Loucy (cell line): ENCODE measurements at regions not wholly inside any gene's neighbourhood (a gene's known extent, or its start where the extent isn't known, plus 50 kb on each side); places are given as distances from the start of the nearest gene placed in this dataset.

Experiments used
- H2AFZ ChIP-seq: fragments of 200-600 bp; sonication (generic); 2 replicates; pipeline ENCODE4 v1.6.0; 2016; ENCODE audit warnings: antibody characterized with exemption, mild to moderate bottlenecking, low read length, moderate library complexity
- H3F3A ChIP-seq: fragments of 200-600 bp; 2 replicates; pipeline ENCODE4 v1.6.0; 2016; ENCODE audit warnings: antibody characterized with exemption, low read depth, mild to moderate bottlenecking
- H3K27me3 ChIP-seq: fragments of 200-600 bp; sonication (generic); 2 replicates; pipeline ENCODE4 v1.6.1; 2014; ENCODE audit warnings: low read length, mild to moderate bottlenecking; ENCODE audit not compliant: insufficient read depth, poor library complexity, severe bottlenecking
- H3K36me3 ChIP-seq: fragments of 200-600 bp; sonication (generic); 2 replicates; pipeline ENCODE4 v1.6.1; 2016; ENCODE audit warnings: low read length; ENCODE audit not compliant: insufficient read depth
- H3K4me1 ChIP-seq: fragments of 200-600 bp; sonication (generic); 2 replicates; pipeline ENCODE4 v1.5.1; 2014; ENCODE audit warnings: low read length, mild to moderate bottlenecking; ENCODE audit not compliant: insufficient read depth, poor library complexity, severe bottlenecking
- H3K4me2 ChIP-seq: fragments of 200-600 bp; sonication (generic); 2 replicates; pipeline ENCODE4 v1.6.0; 2014; ENCODE audit warnings: antibody characterized with exemption, low read length, low read depth, mild to moderate bottlenecking; ENCODE audit not compliant: poor library complexity, severe bottlenecking
- H3K4me3 ChIP-seq: fragments of 200-600 bp; sonication (generic); 2 replicates; pipeline ENCODE4 v1.5.1; 2014; ENCODE audit warnings: low read length, mild to moderate bottlenecking, mixed read lengths; ENCODE audit not compliant: poor library complexity, severe bottlenecking
- H3K79me2 ChIP-seq: fragments of 200-600 bp; sonication (generic); 2 replicates; pipeline ENCODE4 v1.6.1; 2014; ENCODE audit warnings: low read length; ENCODE audit not compliant: insufficient read depth
- H3K9ac ChIP-seq: fragments of 200-600 bp; sonication (generic); 2 replicates; pipeline ENCODE4 v1.6.0; 2014; ENCODE audit warnings: mild to moderate bottlenecking, low read depth, low read length, moderate library complexity; ENCODE audit not compliant: poor library complexity, severe bottlenecking
- H3K9me2 ChIP-seq: fragments of 200-600 bp; sonication (generic); replicated peaks from 2 replicates; pipeline ENCODE4 v1.6.1; 2016; ENCODE audit warnings: low read depth, low read length, mixed read lengths
- H3K9me3 ChIP-seq: fragments of 200-600 bp; sonication (generic); 2 replicates; pipeline ENCODE4 v1.6.1; 2014; ENCODE audit warnings: mild to moderate bottlenecking, antibody characterized with exemption, low read length, low read depth; ENCODE audit not compliant: insufficient read depth
- H4K20me1 ChIP-seq: fragments of 200-600 bp; sonication (generic); 2 replicates; pipeline ENCODE4 v1.6.0; 2014; ENCODE audit warnings: antibody characterized with exemption, low read length, mild to moderate bottlenecking; ENCODE audit not compliant: insufficient read depth, poor library complexity, severe bottlenecking
- EZH2phosphoT487 ChIP-seq: fragments of 200-600 bp; IDR thresholded peaks from 2 replicates; pipeline ENCODE4 v1.6.1; 2018; ENCODE audit warnings: antibody characterized with exemption, mild to moderate bottlenecking, moderate library complexity, borderline replicate concordance
- TF ChIP-seq, protein P1 (sequence below): fragments of 200-600 bp; sonication (generic); conservative IDR thresholded peaks from 2 replicates; pipeline ENCODE4 v1.5.1; 2014; ENCODE audit warnings: mild to moderate bottlenecking, antibody characterized with exemption, low read length

DNA sequence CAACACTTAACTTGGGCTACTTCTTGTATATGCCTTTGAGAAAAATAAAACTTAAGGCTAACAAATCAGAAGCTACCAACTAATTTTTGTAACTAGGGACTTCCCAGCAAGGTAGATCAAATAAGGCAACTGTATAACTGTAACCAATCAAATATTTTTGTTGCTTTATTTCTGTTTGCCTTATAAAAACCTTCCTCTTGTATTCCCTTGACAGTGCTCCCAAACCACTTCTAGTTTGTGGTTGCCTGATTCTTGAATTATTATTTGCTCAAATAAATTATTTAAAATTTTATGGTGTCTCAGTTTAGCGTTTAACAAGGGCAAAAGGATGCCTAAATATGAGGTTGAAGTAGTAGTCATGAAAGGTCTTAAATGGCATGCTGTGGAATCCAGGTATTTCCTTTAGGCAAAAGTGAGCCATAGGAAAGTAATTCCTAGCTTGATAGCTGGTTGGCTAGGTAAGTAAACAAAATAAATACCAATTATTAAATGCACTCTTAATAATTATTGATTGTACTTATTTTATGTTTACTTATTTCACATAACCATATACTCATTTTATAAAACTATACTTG, 632.6 kb downstream of the RPL10L start:
- Histone ChIP-seq H3K4me3 (no peak overlapping the region), H3K9me2 (no peaks in the 10 kb centered on the region; the same call in 1 of the 2 replicates), H3K9ac (no peak overlapping the region), H3K4me2 (no peak overlapping the region), H3K27me3 (no peaks in the 10 kb centered on the region), H3K36me3 (no peaks in the 10 kb centered on the region), H3K9me3 (no peaks in the 10 kb centered on the region), H3K4me1 (no peaks in the 10 kb centered on the region), H3K79me2 (no peaks in the 10 kb centered on the region), H3F3A (no peaks in the 10 kb centered on the region), H2AFZ (no peak overlapping the region), H4K20me1 (no peaks in the 10 kb centered on the region)
- TF ChIP-seq, protein P1, sequence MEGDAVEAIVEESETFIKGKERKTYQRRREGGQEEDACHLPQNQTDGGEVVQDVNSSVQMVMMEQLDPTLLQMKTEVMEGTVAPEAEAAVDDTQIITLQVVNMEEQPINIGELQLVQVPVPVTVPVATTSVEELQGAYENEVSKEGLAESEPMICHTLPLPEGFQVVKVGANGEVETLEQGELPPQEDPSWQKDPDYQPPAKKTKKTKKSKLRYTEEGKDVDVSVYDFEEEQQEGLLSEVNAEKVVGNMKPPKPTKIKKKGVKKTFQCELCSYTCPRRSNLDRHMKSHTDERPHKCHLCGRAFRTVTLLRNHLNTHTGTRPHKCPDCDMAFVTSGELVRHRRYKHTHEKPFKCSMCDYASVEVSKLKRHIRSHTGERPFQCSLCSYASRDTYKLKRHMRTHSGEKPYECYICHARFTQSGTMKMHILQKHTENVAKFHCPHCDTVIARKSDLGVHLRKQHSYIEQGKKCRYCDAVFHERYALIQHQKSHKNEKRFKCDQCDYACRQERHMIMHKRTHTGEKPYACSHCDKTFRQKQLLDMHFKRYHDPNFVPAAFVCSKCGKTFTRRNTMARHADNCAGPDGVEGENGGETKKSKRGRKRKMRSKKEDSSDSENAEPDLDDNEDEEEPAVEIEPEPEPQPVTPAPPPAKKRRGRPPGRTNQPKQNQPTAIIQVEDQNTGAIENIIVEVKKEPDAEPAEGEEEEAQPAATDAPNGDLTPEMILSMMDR = no peak
- TF ChIP-seq EZH2phosphoT487 = no peak

DNA sequence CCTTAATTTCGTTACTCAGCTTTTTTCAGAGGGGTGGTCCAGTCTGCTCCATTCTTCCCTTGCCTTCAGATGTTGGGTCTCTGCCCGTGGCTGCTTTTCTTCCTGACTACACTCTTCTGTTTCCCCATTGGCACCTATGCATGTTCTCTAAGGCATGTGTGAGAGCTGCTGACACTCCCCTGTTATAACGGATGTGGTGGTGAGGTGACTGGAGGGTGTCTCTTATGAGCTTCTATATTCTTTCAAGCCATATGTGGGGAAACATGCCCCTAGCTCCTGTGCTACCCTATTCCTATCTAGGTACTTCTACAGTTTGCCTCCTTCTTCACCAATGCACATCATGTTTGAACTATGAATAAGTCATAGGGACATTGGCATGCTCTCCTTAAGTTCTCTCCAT, 643.2 kb downstream of the RPL10L start:
- H3K79me2 ChIP-seq = no peaks in the 10 kb centered on the region
- no peak overlapping the region for H2AFZ ChIP-seq
- no peak for TF ChIP-seq EZH2phosphoT487
- TF ChIP-seq, protein P1 = no peak
- H3K4me1 ChIP-seq = no peaks in the 10 kb centered on the region
- no peaks in the 10 kb centered on the region for H4K20me1 ChIP-seq
- no peaks in the 10 kb centered on the region for H3K9me2 ChIP-seq
- H3K9me3 ChIP-seq = peaks cover 3% of the 10 kb centered on the region; the same call in 1 of the 2 replicates
- H3F3A ChIP-seq = no peaks in the 10 kb centered on the region
- no peak overlapping the region for H3K4me2 ChIP-seq
- no peaks in the 10 kb centered on the region for H3K36me3 ChIP-seq
- no peak overlapping the region for H3K9ac ChIP-seq
- H3K4me3 ChIP-seq = no peak overlapping the region
- no peaks in the 10 kb centered on the region for H3K27me3 ChIP-seq

DNA sequence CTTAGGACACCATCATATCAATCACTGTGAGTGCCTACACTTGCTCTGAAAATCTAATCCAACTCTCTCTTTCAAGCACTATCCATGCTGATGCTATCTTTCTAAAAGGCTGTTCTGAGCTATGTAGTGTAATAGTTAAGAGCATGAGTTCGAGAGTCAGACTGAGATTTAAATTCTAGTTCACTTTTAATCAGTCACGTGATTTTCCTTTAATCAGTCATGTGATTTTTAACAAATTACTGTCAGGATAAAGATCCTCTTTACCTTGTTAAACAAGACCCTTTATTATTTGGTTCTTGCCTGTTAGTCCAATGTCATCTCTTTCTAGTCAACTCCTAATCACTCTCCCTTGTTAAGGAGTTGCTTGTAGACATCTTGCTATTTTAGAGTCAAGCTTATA, 653.0 kb downstream of the RPL10L start:
- H3K4me3 ChIP-seq = no peak overlapping the region
- H3K27me3 ChIP-seq = no peaks in the 10 kb centered on the region
- H3F3A ChIP-seq = no peaks in the 10 kb centered on the region
- no peak overlapping the region for H3K9ac ChIP-seq
- no peaks in the 10 kb centered on the region for H3K36me3 ChIP-seq
- H3K4me1 ChIP-seq = no peaks in the 10 kb centered on the region
- TF ChIP-seq, protein P1 = no peak
- TF ChIP-seq EZH2phosphoT487 = no peak
- H4K20me1 ChIP-seq = no peaks in the 10 kb centered on the region
- H3K4me2 ChIP-seq = no peak overlapping the region
- H3K79me2 ChIP-seq = no peaks in the 10 kb centered on the region
- H3K9me2 ChIP-seq = no peaks in the 10 kb centered on the region
- no peaks in the 10 kb centered on the region for H3K9me3 ChIP-seq
- H2AFZ ChIP-seq = no peak overlapping the region
